CD8-positive, alpha-beta memory T cell (primary cell): ENCODE measurements at regions not wholly inside any gene's neighbourhood (a gene's known extent, or its start where the extent isn't known, plus 50 kb on each side); places are given as distances from the start of the nearest gene placed in this dataset.

Experiments
- CTCF ChIA-PET: fragments of 350-600 bp; sonication (Branson Sonifier 250); formaldehyde crosslinking; loops from one replicate; lab custom pipeline; 2021; ENCODE audit warnings: antibody characterized with exemption; lab: Charles Lee
- POLR2A ChIA-PET: fragments of 350-600 bp; sonication (Branson Sonifier 250); formaldehyde crosslinking; loops from one replicate; lab custom pipeline; 2021; ENCODE audit warnings: antibody characterized with exemption; lab: Charles Lee
- DNase-seq, 5 donors: peaks; one replicate each; pipeline versions ENCODE4 v3.0.0 to v3.0.0-alpha.2; 2020 to 2022; ENCODE audit warnings: mixed read lengths in 1 of 5
- H3K27ac ChIP-seq: one replicate; pipeline ENCODE4 v1.7.0; 2013; ENCODE audit warnings: low read depth, mild to moderate bottlenecking, low read length, moderate library complexity
- H3K27me3 ChIP-seq: 2 replicates; pipeline ENCODE4 v1.7.0; 2013; ENCODE audit warnings: low read length, mild to moderate bottlenecking; ENCODE audit not compliant: insufficient read depth, poor library complexity, severe bottlenecking
- H3K36me3 ChIP-seq: 2 replicates; pipeline ENCODE4 v1.7.0; 2013; ENCODE audit warnings: mild to moderate bottlenecking, low read length, moderate library complexity; ENCODE audit not compliant: insufficient read depth
- H3K4me1 ChIP-seq: 2 replicates; pipeline ENCODE4 v1.7.0; 2013; ENCODE audit warnings: mild to moderate bottlenecking, low read length, moderate library complexity; ENCODE audit not compliant: insufficient read depth
- H3K4me3 ChIP-seq: 2 replicates; pipeline ENCODE4 v1.7.0; 2013; ENCODE audit warnings: mild to moderate bottlenecking, low read length
- H3K9me3 ChIP-seq: 2 replicates; pipeline ENCODE4 v1.7.0; 2013; ENCODE audit warnings: mild to moderate bottlenecking, low read length
- H3K27ac Mint-ChIP-seq, 8 donors: one replicate each; pipeline ENCODE4 v1.8.0; 2020 to 2021; ENCODE audit warnings: mixed read lengths in 8 of 8, mild to moderate bottlenecking in 6 of 8, inconsistent platforms in 3 of 8, moderate library complexity in 3 of 8
- H3K27me3 Mint-ChIP-seq, 2 donors: one replicate each; pipeline ENCODE4 v1.8.0; 2020 to 2021; ENCODE audit warnings: mixed read lengths in 2 of 2, mild to moderate bottlenecking in 1 of 2, moderate library complexity in 1 of 2
- H3K36me3 Mint-ChIP-seq, 3 donors: one replicate each; pipeline ENCODE4 v1.8.0; 2020 to 2021; ENCODE audit warnings: mixed read lengths in 3 of 3, inconsistent platforms in 1 of 3, mild to moderate bottlenecking in 1 of 3
- H3K4me1 Mint-ChIP-seq, 3 donors: one replicate each; pipeline ENCODE4 v1.8.0; 2020 to 2021; ENCODE audit warnings: mixed read lengths in 3 of 3, inconsistent platforms in 1 of 3, mild to moderate bottlenecking in 1 of 3
- H3K4me3 Mint-ChIP-seq, 7 donors: one replicate each; pipeline ENCODE4 v1.8.0; 2020 to 2021; ENCODE audit warnings: mixed read lengths in 7 of 7, mild to moderate bottlenecking in 6 of 7, moderate library complexity in 4 of 7, inconsistent platforms in 2 of 7
- H3K9me3 Mint-ChIP-seq, 5 donors: one replicate each; pipeline ENCODE4 v1.8.0; 2020 to 2022; ENCODE audit warnings: mixed read lengths in 5 of 5, mild to moderate bottlenecking in 3 of 5, moderate library complexity in 2 of 5, inconsistent platforms in 1 of 5

DNA sequence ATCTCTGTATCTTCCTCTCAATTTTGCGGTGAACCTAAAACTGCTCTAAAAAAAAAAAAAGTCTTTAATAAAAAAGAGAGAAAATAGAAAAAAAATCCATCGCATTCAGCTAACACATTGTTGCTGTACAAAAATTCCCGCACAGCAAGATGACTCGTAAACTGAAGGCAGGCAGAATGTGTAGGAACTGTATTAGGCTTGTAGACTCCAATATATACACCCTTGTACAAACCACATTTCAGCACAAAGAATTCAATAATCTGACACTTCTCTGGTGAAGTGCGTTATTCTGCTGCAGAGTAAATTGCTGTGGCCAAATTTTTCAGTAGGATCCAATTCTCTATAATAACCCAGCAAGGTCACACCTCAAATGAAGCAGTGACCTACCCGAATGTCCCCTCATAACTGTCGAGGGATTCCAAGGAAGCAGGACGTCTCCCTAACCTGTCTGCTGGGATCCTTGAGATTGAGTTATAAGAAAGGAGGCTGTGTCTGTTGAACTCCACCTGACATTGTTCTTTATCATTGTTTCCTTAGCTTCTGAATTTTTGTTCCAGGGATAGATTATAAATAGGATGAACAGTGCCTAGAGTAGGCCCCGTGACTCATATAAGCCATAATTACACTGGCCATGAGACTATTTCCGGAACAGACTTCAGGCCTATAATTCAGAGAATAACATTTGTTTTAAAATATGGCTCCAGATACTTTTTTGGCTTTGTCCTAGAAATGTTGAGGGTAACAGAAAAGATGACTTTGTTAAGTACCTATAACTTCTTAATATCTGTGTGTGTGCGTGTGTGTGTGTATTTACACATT, 348.3 kb downstream of the PCDH7 start:
- no peak for DNase-seq
- Mint-ChIP-seq H3K36me3 (no peaks in the 10 kb centered on the region), H3K9me3 (peaks cover 0 to 23% (median 10%) of the 10 kb centered on the region in 5 donors), H3K4me1 (no peaks in the 10 kb centered on the region), H3K27ac (no peak overlapping the region), H3K4me3 (no peak overlapping the region), H3K27me3 (no peaks in the 10 kb centered on the region)
- no peaks in the 10 kb centered on the region for H3K27me3 ChIP-seq
- no peaks in the 10 kb centered on the region for H3K9me3 ChIP-seq
- no peaks in the 10 kb centered on the region for H3K36me3 ChIP-seq
- POLR2A ChIA-PET: no interaction called here
- CTCF ChIA-PET: no interaction called here
- H3K4me3 ChIP-seq: no peak overlapping the region
- no peak overlapping the region for H3K27ac ChIP-seq
- H3K4me1 ChIP-seq: no peaks in the 10 kb centered on the region

DNA sequence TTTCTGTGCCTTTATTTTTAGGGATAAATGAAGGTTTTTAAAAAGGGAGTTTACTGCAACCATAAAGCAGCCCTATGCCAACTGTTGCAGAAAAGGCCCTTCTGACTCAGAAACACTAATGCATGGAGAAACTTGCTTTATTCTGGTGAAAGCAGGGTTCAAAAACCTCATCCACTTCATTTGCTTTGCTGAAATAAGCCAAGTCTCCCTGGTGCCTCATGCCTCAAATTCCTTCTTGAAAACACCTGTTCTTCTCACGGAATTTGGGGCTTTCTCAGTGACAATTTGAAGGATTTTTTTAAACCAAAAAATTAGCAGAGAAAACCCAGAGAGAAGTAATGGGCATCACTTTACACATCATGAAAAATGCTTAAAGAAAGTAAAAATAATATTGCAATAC, 349.0 kb downstream of the PCDH7 start:
- no peaks in the 10 kb centered on the region for H3K27me3 ChIP-seq
- no peaks in the 10 kb centered on the region for H3K9me3 ChIP-seq
- DNase-seq: no peak
- H3K27ac ChIP-seq: no peak overlapping the region
- H3K4me1 Mint-ChIP-seq: no peaks in the 10 kb centered on the region
- H3K4me3 ChIP-seq: no peak overlapping the region
- H3K27me3 Mint-ChIP-seq: no peaks in the 10 kb centered on the region
- H3K9me3 Mint-ChIP-seq: peaks cover 4 to 20% (median 10%) of the 10 kb centered on the region in 5 donors
- H3K36me3 Mint-ChIP-seq: no peaks in the 10 kb centered on the region
- H3K4me1 ChIP-seq: no peaks in the 10 kb centered on the region
- no peak overlapping the region for H3K4me3 Mint-ChIP-seq
- H3K27ac Mint-ChIP-seq: no peak overlapping the region
- ChIA-PET POLR2A (no interaction called here), CTCF (no interaction called here)
- no peaks in the 10 kb centered on the region for H3K36me3 ChIP-seq

DNA sequence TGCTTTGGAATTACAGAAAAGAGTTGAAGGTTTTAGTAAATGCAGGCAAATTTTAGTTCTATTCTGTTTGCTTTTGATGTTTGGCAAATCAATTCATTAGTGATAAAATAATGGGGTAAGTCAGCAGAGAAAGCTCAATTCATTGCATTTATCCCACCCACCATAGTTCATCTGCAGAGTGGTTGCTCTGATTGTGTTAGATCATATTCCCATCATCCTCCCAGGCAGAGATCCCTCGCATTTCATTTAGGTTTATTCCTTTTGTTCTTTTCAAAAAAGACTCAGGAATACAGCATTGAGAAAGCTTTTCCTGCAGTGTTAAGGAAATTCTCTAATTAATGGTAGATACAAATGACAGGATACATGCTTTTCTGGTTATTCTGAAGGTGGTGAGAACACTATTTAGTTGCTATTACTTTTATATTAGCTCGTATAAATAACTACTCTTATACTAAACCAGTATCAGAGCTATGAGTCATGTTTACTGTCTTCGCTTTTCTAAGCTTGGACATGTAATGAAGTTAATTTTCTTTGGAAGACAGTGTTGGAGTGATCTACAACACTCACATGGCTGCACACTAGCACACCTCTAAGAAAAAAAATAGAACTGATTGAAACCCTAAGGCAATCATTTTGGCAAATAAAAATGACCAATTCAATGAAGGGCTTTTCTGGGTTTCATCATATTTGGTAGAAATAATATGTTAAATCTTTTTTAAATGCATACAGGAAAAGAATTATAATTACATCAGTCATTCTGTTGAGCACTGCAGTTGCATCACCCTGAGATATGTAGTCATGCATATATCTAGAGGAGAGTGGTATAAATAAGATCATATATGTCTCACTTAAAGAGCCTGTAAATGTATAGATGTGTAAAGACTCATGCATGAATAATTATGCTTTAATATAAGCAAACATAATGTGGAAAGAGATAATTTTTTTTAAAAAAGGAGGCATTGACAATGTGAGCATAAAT, 351.6 kb downstream of the PCDH7 start:
- peaks cover 9 to 21% (median 11%) of the 10 kb centered on the region in 5 donors for H3K9me3 Mint-ChIP-seq
- H3K27me3 ChIP-seq: no peaks in the 10 kb centered on the region
- no peaks in the 10 kb centered on the region for H3K27me3 Mint-ChIP-seq
- no peak overlapping the region for H3K27ac ChIP-seq
- H3K9me3 ChIP-seq: no peaks in the 10 kb centered on the region
- H3K4me3 ChIP-seq: no peak overlapping the region
- H3K4me1 ChIP-seq: no peaks in the 10 kb centered on the region
- ChIA-PET CTCF (no interaction called here), POLR2A (no interaction called here)
- no peaks in the 10 kb centered on the region for H3K36me3 ChIP-seq
- H3K4me3 Mint-ChIP-seq: no peak overlapping the region
- DNase-seq: no peak
- no peaks in the 10 kb centered on the region for H3K4me1 Mint-ChIP-seq
- no peaks in the 10 kb centered on the region for H3K36me3 Mint-ChIP-seq
- H3K27ac Mint-ChIP-seq: no peak overlapping the region

DNA sequence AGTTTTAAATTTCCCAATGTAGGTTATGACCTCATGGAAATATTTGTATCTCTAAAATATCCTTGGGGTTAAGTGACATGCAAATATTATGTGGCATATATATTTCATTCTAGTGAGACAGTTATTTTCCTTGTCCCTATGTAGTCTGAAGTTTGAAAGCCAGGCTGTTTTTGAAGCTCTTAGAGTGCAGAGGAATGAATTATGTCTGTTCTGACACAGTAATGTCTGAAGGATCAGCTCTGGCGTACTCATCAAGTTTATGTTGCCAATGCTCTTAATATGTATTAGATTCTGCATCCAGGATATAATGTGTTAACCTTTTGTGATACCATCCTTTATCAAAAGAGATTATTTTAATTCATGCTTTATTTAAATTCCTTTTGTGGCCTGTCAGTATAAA, 355.8 kb downstream of the PCDH7 start:
- Mint-ChIP-seq H3K4me3 (no peak overlapping the region), H3K9me3 (peaks cover 11 to 20% (median 19%) of the 10 kb centered on the region in 5 donors), H3K27me3 (no peaks in the 10 kb centered on the region), H3K27ac (no peak overlapping the region), H3K36me3 (no peaks in the 10 kb centered on the region), H3K4me1 (no peaks in the 10 kb centered on the region)
- Histone ChIP-seq H3K27me3 (no peaks in the 10 kb centered on the region), H3K27ac (no peak overlapping the region), H3K4me3 (no peak overlapping the region), H3K36me3 (no peaks in the 10 kb centered on the region), H3K9me3 (no peaks in the 10 kb centered on the region), H3K4me1 (no peaks in the 10 kb centered on the region)
- ChIA-PET CTCF (no interaction called here), POLR2A (no interaction called here)
- no peak for DNase-seq

DNA sequence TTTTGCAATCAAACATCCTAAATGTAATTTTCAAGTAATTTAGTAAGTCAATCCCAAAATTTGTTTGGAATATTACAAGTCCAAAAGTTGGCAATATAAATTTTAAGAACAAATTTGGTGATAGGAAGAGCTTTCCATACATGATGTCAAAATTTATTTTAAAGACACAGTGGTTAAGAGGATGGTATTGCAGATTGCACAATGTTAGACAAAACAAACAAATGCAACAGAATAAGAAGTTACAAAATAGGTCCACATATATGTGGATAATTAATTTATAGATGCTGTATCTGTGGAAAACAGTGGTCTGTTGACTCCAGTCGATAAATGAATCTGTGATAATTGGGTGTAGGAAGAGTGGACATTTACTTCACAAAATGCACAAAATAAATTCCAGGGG, 358.5 kb downstream of the PCDH7 start:
- CTCF ChIA-PET: no interaction called here
- no peak overlapping the region for H3K27ac Mint-ChIP-seq
- no peaks in the 10 kb centered on the region for H3K27me3 Mint-ChIP-seq
- H3K27me3 ChIP-seq: no peaks in the 10 kb centered on the region
- H3K4me3 ChIP-seq: no peak overlapping the region
- H3K9me3 Mint-ChIP-seq: peaks cover 8 to 24% (median 14%) of the 10 kb centered on the region in 5 donors
- no peaks in the 10 kb centered on the region for H3K4me1 ChIP-seq
- DNase-seq: no peak
- H3K27ac ChIP-seq: no peak overlapping the region
- POLR2A ChIA-PET: no interaction called here
- no peaks in the 10 kb centered on the region for H3K36me3 Mint-ChIP-seq
- no peaks in the 10 kb centered on the region for H3K36me3 ChIP-seq
- H3K4me1 Mint-ChIP-seq: no peaks in the 10 kb centered on the region
- no peak overlapping the region for H3K4me3 Mint-ChIP-seq
- H3K9me3 ChIP-seq: no peaks in the 10 kb centered on the region

DNA sequence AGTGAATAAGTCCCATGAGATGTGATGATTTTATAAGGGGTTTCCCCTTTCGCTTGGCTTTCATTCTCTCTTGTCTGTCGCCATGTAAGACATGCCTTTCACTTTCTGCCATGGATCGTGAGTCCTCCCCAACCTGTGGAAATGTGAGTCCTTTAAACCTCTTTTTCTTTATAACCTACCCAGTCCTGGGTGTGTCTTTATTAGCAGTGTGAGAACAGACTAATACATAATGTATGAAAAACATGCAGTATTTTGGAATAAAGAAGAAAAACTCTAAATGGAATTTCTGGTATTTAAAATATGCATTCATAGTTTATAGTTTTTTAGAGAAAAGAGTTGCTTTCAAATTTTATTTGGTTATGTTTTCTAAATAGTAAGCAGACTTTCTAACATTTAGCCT, 360.7 kb downstream of the PCDH7 start:
- no peaks in the 10 kb centered on the region for H3K36me3 ChIP-seq
- DNase-seq: no peak
- no peaks in the 10 kb centered on the region for H3K9me3 ChIP-seq
- no peaks in the 10 kb centered on the region for H3K27me3 ChIP-seq
- Mint-ChIP-seq H3K4me3 (no peak overlapping the region), H3K36me3 (no peaks in the 10 kb centered on the region), H3K27ac (no peak overlapping the region), H3K4me1 (no peaks in the 10 kb centered on the region), H3K27me3 (no peaks in the 10 kb centered on the region), H3K9me3 (peaks cover 7 to 17% (median 13%) of the 10 kb centered on the region in 5 donors)
- ChIA-PET POLR2A (no interaction called here), CTCF (no interaction called here)
- no peak overlapping the region for H3K27ac ChIP-seq
- H3K4me1 ChIP-seq: no peaks in the 10 kb centered on the region
- H3K4me3 ChIP-seq: no peak overlapping the region

DNA sequence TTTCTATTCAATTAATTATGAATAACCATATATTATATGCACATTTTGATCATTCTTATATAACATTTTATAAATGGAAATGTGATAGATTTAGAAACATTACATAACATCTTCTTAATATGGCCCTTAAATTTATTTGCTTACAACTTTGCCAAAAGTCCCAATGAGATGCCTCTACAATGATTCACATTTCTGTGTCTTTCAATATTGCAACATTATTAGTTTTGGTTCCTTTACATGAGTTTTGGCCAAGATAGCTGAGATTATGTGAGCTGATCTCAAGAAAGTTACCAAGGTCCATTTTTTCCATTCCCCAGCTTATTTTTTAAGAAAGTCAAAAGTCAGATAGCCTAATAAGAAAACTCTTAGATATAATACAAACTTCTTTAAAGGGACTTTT, 361.2 kb downstream of the PCDH7 start:
- POLR2A ChIA-PET: no interaction called here
- H3K27ac Mint-ChIP-seq: no peak overlapping the region

DNA sequence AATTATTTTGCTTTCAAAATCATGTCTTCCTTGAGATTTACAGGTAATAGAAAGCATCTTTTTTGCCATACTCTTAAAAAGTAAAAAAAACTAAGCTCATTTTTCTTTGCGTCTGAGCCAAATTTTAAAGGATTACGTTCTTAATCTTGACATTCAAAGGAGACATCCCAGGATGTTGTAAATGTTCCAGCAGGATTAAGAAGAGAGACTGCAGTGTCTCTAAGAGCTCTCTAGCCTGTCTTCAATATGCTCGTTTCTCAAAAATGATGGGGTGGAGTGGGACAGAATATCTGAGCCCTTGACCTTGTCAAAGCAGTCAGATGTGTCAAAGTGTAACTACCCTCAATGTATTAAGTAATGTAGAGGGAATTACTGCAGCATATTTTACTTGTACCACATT, 363.3 kb downstream of the PCDH7 start:
- Mint-ChIP-seq H3K9me3 (peaks cover 7 to 27% (median 8%) of the 10 kb centered on the region in 5 donors), H3K36me3 (no peaks in the 10 kb centered on the region), H3K27me3 (no peaks in the 10 kb centered on the region), H3K27ac (no peak overlapping the region), H3K4me1 (no peaks in the 10 kb centered on the region), H3K4me3 (no peak overlapping the region)
- ChIA-PET CTCF (no interaction called here), POLR2A (no interaction called here)
- H3K4me1 ChIP-seq: no peaks in the 10 kb centered on the region
- H3K4me3 ChIP-seq: no peak overlapping the region
- H3K27me3 ChIP-seq: no peaks in the 10 kb centered on the region
- no peaks in the 10 kb centered on the region for H3K9me3 ChIP-seq
- no peak overlapping the region for H3K27ac ChIP-seq
- DNase-seq: no peak
- H3K36me3 ChIP-seq: no peaks in the 10 kb centered on the region

More for the DNA sequence above, 361.2 kb downstream of the PCDH7 start:
- Mint-ChIP-seq H3K9me3 (peaks cover 7 to 15% (median 13%) of the 10 kb centered on the region in 5 donors), H3K27me3 (no peaks in the 10 kb centered on the region), H3K4me3 (no peak overlapping the region), H3K4me1 (no peaks in the 10 kb centered on the region), H3K36me3 (no peaks in the 10 kb centered on the region)
- Histone ChIP-seq H3K9me3 (no peaks in the 10 kb centered on the region), H3K36me3 (no peaks in the 10 kb centered on the region), H3K4me1 (no peaks in the 10 kb centered on the region), H3K27ac (no peak overlapping the region), H3K4me3 (no peak overlapping the region), H3K27me3 (no peaks in the 10 kb centered on the region)
- CTCF ChIA-PET: no interaction called here
- DNase-seq: no peak
